K562 (cell line): ENCODE measurements at regions not wholly inside any gene's neighbourhood (a gene's known extent, or its start where the extent isn't known, plus 50 kb on each side); places are given as distances from the start of the nearest gene placed in this dataset.

Experiments used
- ATAC-seq: fragments of 200-7000 bp; cut with Tn5 transposase; 3 replicates; pipeline ENCODE4 v1.9.1; 2020; ENCODE audit warnings: moderate library complexity
- BruUV-seq: library from RNA; stranded (reverse); fragments of 400-500 nt; replicated peaks from 2 replicates; lab custom pipeline; 2021; lab: Mats Ljungman, UMichigan
- CTCF ChIA-PET: fragments of 300-600 bp; formaldehyde crosslinking; extraction: SDS; loops from one replicate; lab custom pipeline; 2021; ENCODE audit warnings: low intra/inter-chr PET ratio; lab: Yijun Ruan, JAX
- POLR2A ChIA-PET: fragments of 300-600, 350-650 bp; sonication (Branson Sonifier 250); formaldehyde crosslinking; extraction: SDS; loops from one replicate; lab custom pipeline; 2021; ENCODE audit warnings: antibody characterized with exemption, inconsistent platforms; lab: Yijun Ruan, JAX
- DNase-seq, 4 experiments: peaks; one replicate each; pipeline versions ENCODE4 v3.0.0 to v3.0.0-alpha.2; 2011 to 2018; ENCODE audit warnings: low spot score in 3 of 4, mixed read lengths in 3 of 4; ENCODE audit errors: extremely low read depth in 1 of 4
- FAIRE-seq: peaks from 2 replicates; lab custom pipeline; 2011; peaks lifted over from hg19 to GRCh38; lab: Jason Lieb, UNC
- H2AFZ ChIP-seq: 2 replicates; pipeline ENCODE4 v1.6.0; 2011; ENCODE audit warnings: low read depth, low read length, control low read depth, inconsistent platforms
- H3K27ac ChIP-seq: fragments of 200-600 bp; 3 replicates; pipeline ENCODE4 v1.8.0; 2011; ENCODE audit warnings: low read depth, mild to moderate bottlenecking, control low read depth, inconsistent platforms, low read length, moderate library complexity, mixed read lengths; ENCODE audit errors: extremely low read depth
- H3K27me3 ChIP-seq, 2 experiments: fragments of 300-600 bp in 1 of 2; 2 replicates in 1 of 2; 3 replicates in 1 of 2; pipeline versions ENCODE4 v1.6.0 to v1.8.0; 2011; ENCODE audit warnings: inconsistent platforms in 2 of 2, low read length in 2 of 2, mild to moderate bottlenecking in 1 of 2, mixed read lengths in 1 of 2, moderate library complexity in 1 of 2; ENCODE audit not compliant: control insufficient read depth in 2 of 2, insufficient read depth in 2 of 2
- H3K36me3 ChIP-seq: fragments of 300-600 bp; 3 replicates; pipeline ENCODE4 v1.8.0; 2011; ENCODE audit warnings: mild to moderate bottlenecking, low read length, inconsistent platforms; ENCODE audit not compliant: control insufficient read depth, insufficient read depth
- H3K4me1 ChIP-seq, 2 experiments: fragments of 200-600 bp in 1 of 2; replicated peaks in 1 of 2; 2 replicates in 1 of 2; 3 replicates in 1 of 2; pipeline versions ENCODE4 v1.5.1 to v1.8.0; 2011; ENCODE audit warnings: inconsistent platforms in 2 of 2, low read length in 2 of 2, mild to moderate bottlenecking in 1 of 2, mixed read lengths in 1 of 2, moderate library complexity in 1 of 2; ENCODE audit not compliant: control insufficient read depth in 2 of 2, insufficient read depth in 2 of 2
- H3K4me2 ChIP-seq: 2 replicates; pipeline ENCODE4 v1.6.1; 2011; ENCODE audit warnings: low read length, control low read depth, inconsistent platforms, mixed read lengths; ENCODE audit not compliant: insufficient read depth
- H3K4me3 ChIP-seq: fragments of 200-600 bp; sonication (generic), shearing (Covaris generic); 2 replicates; pipeline ENCODE4 v1.5.1; 2016; ENCODE audit warnings: control low read depth, inconsistent platforms
- H3K79me2 ChIP-seq: fragments of 200-600 bp; 3 replicates; pipeline ENCODE4 v1.8.0; 2011; ENCODE audit warnings: low read length, inconsistent platforms; ENCODE audit not compliant: control insufficient read depth, insufficient read depth
- H3K9ac ChIP-seq, 2 experiments: 2 replicates each; pipeline versions ENCODE4 v1.6.0 to v1.6.1; 2011; ENCODE audit warnings: low read depth in 2 of 2, low read length in 2 of 2, control low read depth in 1 of 2, inconsistent platforms in 1 of 2, mild to moderate bottlenecking in 1 of 2, mixed read lengths in 1 of 2; ENCODE audit not compliant: insufficient read depth in 1 of 2
- H3K9me1 ChIP-seq: one replicate; pipeline ENCODE4 v1.6.0; 2011; ENCODE audit warnings: inconsistent platforms, mild to moderate bottlenecking, low read length, moderate library complexity; ENCODE audit not compliant: control insufficient read depth, insufficient read depth
- H3K9me3 ChIP-seq: replicated peaks from 2 replicates; pipeline ENCODE4 v1.5.1; 2011; ENCODE audit warnings: low read depth, low read length, inconsistent platforms; ENCODE audit not compliant: control insufficient read depth, insufficient read depth
- H4K20me1 ChIP-seq: replicated peaks from 2 replicates; pipeline ENCODE4 v1.6.1; 2011; ENCODE audit warnings: low read length, inconsistent platforms, mixed read lengths; ENCODE audit not compliant: control insufficient read depth, insufficient read depth
- HNRNPH1 ChIP-seq: fragments of 200-400 bp; formaldehyde crosslinking; optimal IDR thresholded peaks from 2 replicates; pipeline ENCODE3; 2017; ENCODE audit warnings: low read depth, mild to moderate bottlenecking, low read length, moderate library complexity
- MAFF ChIP-seq: IDR thresholded peaks from 2 replicates; pipeline ENCODE4 v1.6.1; 2012; ENCODE audit warnings: low read length, improper control_type of control experiment
- MCM7 ChIP-seq, 2 experiments: fragments of 450-650 bp; IDR thresholded peaks; 2 replicates each; pipeline ENCODE4 v1.6.1; 2016 to 2018
- PYGO2 ChIP-seq: fragments of 450-650 bp; IDR thresholded peaks from 2 replicates; pipeline ENCODE4 v1.6.1; 2016; ENCODE audit warnings: mild to moderate bottlenecking, missing genetic modification characterization, moderate library complexity, missing compliant biosample characterization
- RFX7 ChIP-seq: fragments of 250-450 bp; sonication (Bioruptor Pico); IDR thresholded peaks from 2 replicates; pipeline ENCODE4 v1.5.1; 2021; ENCODE audit warnings: mild to moderate bottlenecking
- TEAD4 ChIP-seq, 2 experiments: sonication (generic) in 1 of 2; formaldehyde crosslinking in 1 of 2; IDR thresholded peaks; 2 replicates each; pipeline versions ENCODE4 v1.6.1 to v1.8.0; 2012 to 2022; ENCODE audit warnings: borderline replicate concordance in 1 of 2, inconsistent platforms in 1 of 2, low read length in 1 of 2, mild to moderate bottlenecking in 1 of 2, missing genetic modification reagents in 1 of 2
- TRIM24 ChIP-seq, 2 experiments: fragments of 450-650 bp; IDR thresholded peaks; 2 replicates each; pipeline ENCODE4 v1.6.1; 2016
- ZNF699 ChIP-seq: fragments of 250-450 bp; sonication (Bioruptor Pico); IDR thresholded peaks from 2 replicates; pipeline ENCODE4 v1.8.0; 2021; ENCODE audit warnings: mild to moderate bottlenecking, moderate library complexity; ENCODE audit not compliant: insufficient replicate concordance
- in situ Hi-C: fragments of 300-500 bp; cut with MboI; formaldehyde crosslinking; loops from 4 replicates; pipeline ENCODE4 v1.15.0; 2018; ENCODE audit warnings: inconsistent platforms, mixed read lengths
- intact Hi-C: fragments of 100-400 bp; cut with micrococcal nuclease; formaldehyde crosslinking; loops from 2 replicates; pipeline ENCODE4 v1.14.2; 2022
- TF ChIP-seq, protein P1 (sequence below): sonication (generic); formaldehyde crosslinking; IDR thresholded peaks from 2 replicates; pipeline ENCODE4 v1.8.0; 2022; ENCODE audit warnings: missing genetic modification reagents, mild to moderate bottlenecking, moderate library complexity, borderline replicate concordance
- TF ChIP-seq, protein P2 (sequence below): fragments of 450-650 bp; formaldehyde crosslinking; IDR thresholded peaks from 2 replicates; pipeline ENCODE4 v1.4.0; 2020; ENCODE audit warnings: mild to moderate bottlenecking, moderate library complexity

DNA sequence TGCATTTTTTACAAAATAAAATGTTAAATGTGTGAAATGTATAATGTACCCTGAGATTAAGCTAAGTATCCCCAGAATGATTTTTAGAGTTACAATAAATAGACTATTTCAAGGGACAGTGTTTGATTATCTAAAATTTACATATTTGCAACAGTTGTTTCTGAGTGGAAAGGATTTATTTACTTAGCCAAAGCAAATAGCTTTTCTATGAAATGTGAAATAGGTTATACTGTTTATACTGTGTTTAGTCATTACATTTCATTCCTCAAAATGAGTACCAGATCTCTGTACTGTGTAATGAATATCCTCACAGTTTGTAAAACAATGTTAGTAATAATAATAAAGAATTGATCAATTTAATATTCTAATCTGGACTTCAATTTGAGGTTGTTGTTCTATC lies 1019.0 kb downstream of the NR2F1-AS1 start:
- Histone ChIP-seq H3K9me1 (no peaks in the 10 kb centered on the region), H3K27ac (no peak overlapping the region), H3K9ac (no peak overlapping the region), H3K36me3 (no peaks in the 10 kb centered on the region), H3K4me3 (no peak overlapping the region), H3K4me1 (no peaks in the 10 kb centered on the region), H3K79me2 (no peaks in the 10 kb centered on the region), H3K4me2 (no peak overlapping the region), H4K20me1 (no peaks in the 10 kb centered on the region), H3K9me3 (no peaks in the 10 kb centered on the region), H2AFZ (no peak overlapping the region), H3K27me3 (no peaks in the 10 kb centered on the region)
- in situ Hi-C loops: no loop called here
- POLR2A ChIA-PET: no interaction called here
- TF ChIP-seq, protein P1, sequence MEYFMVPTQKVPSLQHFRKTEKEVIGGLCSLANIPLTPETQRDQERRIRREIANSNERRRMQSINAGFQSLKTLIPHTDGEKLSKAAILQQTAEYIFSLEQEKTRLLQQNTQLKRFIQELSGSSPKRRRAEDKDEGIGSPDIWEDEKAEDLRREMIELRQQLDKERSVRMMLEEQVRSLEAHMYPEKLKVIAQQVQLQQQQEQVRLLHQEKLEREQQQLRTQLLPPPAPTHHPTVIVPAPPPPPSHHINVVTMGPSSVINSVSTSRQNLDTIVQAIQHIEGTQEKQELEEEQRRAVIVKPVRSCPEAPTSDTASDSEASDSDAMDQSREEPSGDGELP (CRISPR knock-in tag): no peak
- TF ChIP-seq TEAD4 (IDR thresholded peaks at IDR 0.05; ENCODE audit: low read length) (no peak), TEAD4 (CRISPR knock-in tag; IDR thresholded peaks at IDR 0.05; ENCODE audit: borderline replicate concordance) (no peak), PYGO2 (tag) (no peak), MCM7 (IDR thresholded peaks at IDR 0.05) (no peak), ZNF699 (CRISPR knock-in tag) (no peak), RFX7 (CRISPR knock-in tag) (no peak), HNRNPH1 (no peak), MAFF (no peak), TRIM24 (IDR thresholded peaks at IDR 0.05) (no peak)
- TF ChIP-seq, protein P2, sequence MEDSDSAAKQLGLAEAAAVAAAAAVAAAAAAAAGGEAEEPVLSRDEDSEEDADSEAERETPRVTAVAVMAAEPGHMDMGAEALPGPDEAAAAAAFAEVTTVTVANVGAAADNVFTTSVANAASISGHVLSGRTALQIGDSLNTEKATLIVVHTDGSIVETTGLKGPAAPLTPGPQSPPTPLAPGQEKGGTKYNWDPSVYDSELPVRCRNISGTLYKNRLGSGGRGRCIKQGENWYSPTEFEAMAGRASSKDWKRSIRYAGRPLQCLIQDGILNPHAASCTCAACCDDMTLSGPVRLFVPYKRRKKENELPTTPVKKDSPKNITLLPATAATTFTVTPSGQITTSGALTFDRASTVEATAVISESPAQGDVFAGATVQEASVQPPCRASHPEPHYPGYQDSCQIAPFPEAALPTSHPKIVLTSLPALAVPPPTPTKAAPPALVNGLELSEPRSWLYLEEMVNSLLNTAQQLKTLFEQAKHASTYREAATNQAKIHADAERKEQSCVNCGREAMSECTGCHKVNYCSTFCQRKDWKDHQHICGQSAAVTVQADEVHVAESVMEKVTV: no peak
- CTCF ChIA-PET: no interaction called here
- no peak for DNase-seq
- intact Hi-C loops: no loop called here
- no peak for FAIRE-seq
- BruUV-seq: no TSS peak
- ATAC-seq: no peak
